ENCODE measurements at regions not wholly inside any gene's neighbourhood (a gene's known extent, or its start where the extent isn't known, plus 50 kb on each side); places are given as distances from the start of the nearest gene placed in this dataset.

DNA sequence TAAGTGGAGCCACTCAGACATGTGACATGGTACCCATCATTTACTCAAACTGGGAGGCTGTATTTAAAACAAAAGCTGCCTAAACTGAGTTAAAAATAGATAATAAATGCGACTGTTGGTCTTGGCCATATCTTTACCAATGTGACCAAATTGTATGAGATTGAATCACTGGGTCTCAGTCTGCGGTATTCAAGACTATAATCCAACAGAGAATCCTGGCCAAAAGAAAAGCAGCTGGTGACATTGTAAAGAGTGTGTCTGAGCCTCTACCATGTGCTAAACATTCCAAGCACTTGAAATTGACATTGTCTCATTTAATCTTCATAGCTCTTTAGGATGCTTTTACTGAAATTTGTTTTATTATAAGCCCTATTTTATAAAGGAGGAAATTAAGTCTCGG, 282.6 kb downstream of the ZNF608 start:
- in situ Hi-C loops (cut with MboI; ENCODE audit: low pct_unique_long_range_greater_than_20kb, low sequenced_read_pairs, unreplicated experiment): no loop called here
- TF ChIP-seq, protein P1, sequence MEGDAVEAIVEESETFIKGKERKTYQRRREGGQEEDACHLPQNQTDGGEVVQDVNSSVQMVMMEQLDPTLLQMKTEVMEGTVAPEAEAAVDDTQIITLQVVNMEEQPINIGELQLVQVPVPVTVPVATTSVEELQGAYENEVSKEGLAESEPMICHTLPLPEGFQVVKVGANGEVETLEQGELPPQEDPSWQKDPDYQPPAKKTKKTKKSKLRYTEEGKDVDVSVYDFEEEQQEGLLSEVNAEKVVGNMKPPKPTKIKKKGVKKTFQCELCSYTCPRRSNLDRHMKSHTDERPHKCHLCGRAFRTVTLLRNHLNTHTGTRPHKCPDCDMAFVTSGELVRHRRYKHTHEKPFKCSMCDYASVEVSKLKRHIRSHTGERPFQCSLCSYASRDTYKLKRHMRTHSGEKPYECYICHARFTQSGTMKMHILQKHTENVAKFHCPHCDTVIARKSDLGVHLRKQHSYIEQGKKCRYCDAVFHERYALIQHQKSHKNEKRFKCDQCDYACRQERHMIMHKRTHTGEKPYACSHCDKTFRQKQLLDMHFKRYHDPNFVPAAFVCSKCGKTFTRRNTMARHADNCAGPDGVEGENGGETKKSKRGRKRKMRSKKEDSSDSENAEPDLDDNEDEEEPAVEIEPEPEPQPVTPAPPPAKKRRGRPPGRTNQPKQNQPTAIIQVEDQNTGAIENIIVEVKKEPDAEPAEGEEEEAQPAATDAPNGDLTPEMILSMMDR (IDR thresholded peaks at IDR 0.05; ENCODE audit: extremely low read depth, insufficient read depth, missing control alignments): no peak
- DNase-seq (ENCODE audit: low spot score): no peak

DNA sequence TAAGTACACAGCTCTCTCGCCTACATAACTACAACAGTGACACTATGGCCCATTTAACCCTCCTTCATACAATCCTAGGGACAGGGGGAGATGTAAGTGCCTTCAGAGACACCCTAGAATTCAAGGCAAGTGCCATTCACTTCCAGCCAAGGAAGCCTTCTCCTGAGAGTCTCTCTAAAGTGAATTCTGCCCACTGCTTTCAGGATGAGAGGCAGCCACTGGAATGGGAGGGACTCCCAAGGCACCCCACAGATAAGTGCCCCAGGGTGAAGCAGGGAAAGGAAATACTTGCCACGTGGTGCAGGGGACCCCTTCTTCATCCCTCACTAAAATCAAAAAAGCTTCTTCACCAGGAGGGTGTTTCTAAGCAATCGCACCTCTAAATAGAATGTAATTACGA, 283.7 kb downstream of the ZNF608 start:
- in situ Hi-C loops (cut with MboI; ENCODE audit: low pct_unique_long_range_greater_than_20kb, low sequenced_read_pairs, unreplicated experiment): no loop called here
- TF ChIP-seq, protein P1 (IDR thresholded peaks at IDR 0.05; ENCODE audit: extremely low read depth, insufficient read depth, missing control alignments): no peak
- no peak for DNase-seq (ENCODE audit: low spot score)

DNA sequence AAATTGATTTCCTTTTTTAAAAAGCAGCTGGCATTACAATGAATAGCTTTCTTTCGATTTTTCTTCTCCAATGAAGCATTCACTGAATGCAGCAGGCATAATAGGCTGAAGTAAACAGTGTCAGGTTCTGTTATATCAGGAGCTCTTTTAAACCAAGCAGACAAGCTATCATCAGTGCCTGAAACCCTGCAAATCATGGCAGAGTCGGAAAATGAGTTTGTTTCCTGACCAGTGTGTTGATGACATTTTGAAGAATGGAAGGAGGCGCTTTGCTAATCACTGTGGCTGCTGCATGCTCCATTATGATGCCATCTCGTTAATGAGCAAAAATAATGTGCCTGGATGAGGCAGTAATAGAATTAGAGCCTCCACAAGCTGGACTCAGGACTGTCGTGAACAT, 284.5 kb downstream of the ZNF608 start:
- no peak for DNase-seq (ENCODE audit: low spot score)
- in situ Hi-C loops (cut with MboI; ENCODE audit: low pct_unique_long_range_greater_than_20kb, low sequenced_read_pairs, unreplicated experiment): no loop called here

DNA sequence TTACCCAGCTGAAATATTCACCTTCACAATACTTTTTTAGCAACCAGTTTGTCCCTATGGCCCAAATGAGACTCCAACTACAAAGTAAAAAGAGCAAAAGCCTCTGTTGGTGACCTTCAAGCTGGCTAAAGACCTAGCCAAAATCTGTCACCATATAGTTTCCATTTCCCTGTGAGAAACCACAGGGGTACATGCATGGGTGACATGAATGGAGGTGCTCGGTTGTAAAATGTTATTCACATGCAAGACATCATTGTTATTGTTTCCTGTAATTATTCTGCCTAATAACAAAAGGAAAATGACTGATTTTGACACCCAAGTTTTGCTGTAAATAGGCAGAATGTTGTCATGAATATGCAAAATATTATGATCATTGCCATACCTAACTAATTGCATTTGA, 285.3 kb downstream of the ZNF608 start:
- in situ Hi-C loops (cut with MboI; ENCODE audit: low pct_unique_long_range_greater_than_20kb, low sequenced_read_pairs, unreplicated experiment): no loop called here
- DNase-seq (ENCODE audit: low spot score): no peak
- TF ChIP-seq, protein P1 (IDR thresholded peaks at IDR 0.05; ENCODE audit: extremely low read depth, insufficient read depth, missing control alignments): no peak

More for the DNA sequence above, 284.5 kb downstream of the ZNF608 start:
- TF ChIP-seq, protein P1 (IDR thresholded peaks at IDR 0.05; ENCODE audit: extremely low read depth, insufficient read depth, missing control alignments): no peak

DNA sequence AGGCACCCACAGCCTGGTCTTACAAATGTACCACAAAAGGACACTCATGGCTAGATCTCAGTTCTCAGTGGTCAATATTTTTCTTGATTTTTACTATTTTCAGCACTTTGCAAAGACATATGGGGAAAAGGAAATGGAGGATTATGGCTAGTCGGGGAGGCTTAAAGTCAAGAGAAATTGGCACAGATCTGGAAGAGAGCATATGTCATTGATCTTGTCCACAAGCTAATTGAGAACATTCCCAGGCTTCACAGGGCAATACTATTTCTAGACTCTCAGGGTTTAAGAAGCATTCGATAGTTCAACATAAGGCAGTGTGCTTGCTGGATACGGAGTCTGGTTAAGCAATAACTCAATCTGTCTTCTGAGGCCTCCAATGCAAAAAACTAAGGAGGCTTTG, 285.8 kb downstream of the ZNF608 start:
- TF ChIP-seq, protein P1 (IDR thresholded peaks at IDR 0.05; ENCODE audit: extremely low read depth, insufficient read depth, missing control alignments): no peak
- DNase-seq (ENCODE audit: low spot score): no peak
- in situ Hi-C loops (cut with MboI; ENCODE audit: low pct_unique_long_range_greater_than_20kb, low sequenced_read_pairs, unreplicated experiment): no loop called here

DNA sequence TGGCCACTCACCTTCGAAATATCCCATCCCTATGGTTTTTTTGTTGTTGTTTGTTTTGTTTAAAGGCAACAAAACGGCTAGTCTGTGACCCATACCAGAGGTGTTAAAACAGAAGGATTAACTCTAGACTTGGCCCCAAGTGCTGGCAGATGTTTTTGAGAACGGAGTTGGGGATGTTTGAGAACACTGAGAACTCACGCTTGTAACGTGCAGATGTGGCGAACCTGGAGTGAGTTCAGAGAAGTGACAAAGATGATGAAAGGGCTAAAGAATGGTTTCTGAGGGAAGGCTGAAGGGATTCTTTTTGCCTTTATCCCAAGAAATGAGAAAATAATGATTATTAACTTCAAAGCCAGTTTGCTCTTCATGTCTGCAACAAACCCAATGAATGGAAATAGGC, 286.5 kb downstream of the ZNF608 start:
- TF ChIP-seq, protein P1 (IDR thresholded peaks at IDR 0.05; ENCODE audit: extremely low read depth, insufficient read depth, missing control alignments): no peak
- DNase-seq (ENCODE audit: low spot score): no peak
- in situ Hi-C loops (cut with MboI; ENCODE audit: low pct_unique_long_range_greater_than_20kb, low sequenced_read_pairs, unreplicated experiment): no loop called here

DNA sequence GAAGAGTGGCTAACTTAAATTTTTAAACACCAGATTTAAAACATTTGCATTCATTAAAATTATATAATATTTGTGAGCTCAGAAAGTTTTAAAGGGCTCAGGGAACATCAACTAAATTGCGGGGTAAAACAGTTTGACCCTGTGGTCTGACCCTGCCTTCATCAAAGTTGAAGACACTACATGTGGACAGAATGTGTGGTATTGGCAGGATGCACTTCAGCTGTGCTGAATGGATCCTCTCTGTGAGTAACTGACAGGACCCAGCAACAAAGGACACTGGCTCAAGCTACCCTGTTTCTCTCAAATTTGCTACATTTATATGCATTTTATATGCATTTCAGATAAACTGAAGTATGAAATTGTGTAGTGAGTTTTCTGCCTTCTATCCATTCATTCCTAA, 288.5 kb downstream of the ZNF608 start:
- TF ChIP-seq, protein P1 (IDR thresholded peaks at IDR 0.05; ENCODE audit: extremely low read depth, insufficient read depth, missing control alignments): no peak
- in situ Hi-C loops (cut with MboI; ENCODE audit: low pct_unique_long_range_greater_than_20kb, low sequenced_read_pairs, unreplicated experiment): no loop called here
- DNase-seq (ENCODE audit: low spot score): no peak
